A673 (cell line): ENCODE measurements at regions not wholly inside any gene's neighbourhood (a gene's known extent, or its start where the extent isn't known, plus 50 kb on each side); places are given as distances from the start of the nearest gene placed in this dataset.

Source experiments
- CTCF ChIP-seq: fragments of 300-800, 200-600 bp; sonication (generic); conservative IDR thresholded peaks from 2 replicates; pipeline ENCODE4 v1.5.1; 2017; ENCODE audit warnings: low read depth, mild to moderate bottlenecking, antibody characterized with exemption, low read length, moderate library complexity, mixed read lengths
- EZH2 ChIP-seq: fragments of 200-600 bp; sonication (generic); IDR thresholded peaks from 2 replicates; pipeline ENCODE4 v1.6.1; 2017; ENCODE audit warnings: borderline replicate concordance, low read depth, mild to moderate bottlenecking, mixed read lengths, antibody characterized with exemption, low read length; ENCODE audit not compliant: poor library complexity, severe bottlenecking

- no peak for TF ChIP-seq CTCF
- no peak for TF ChIP-seq EZH2
These were observed 602.6 kb downstream of the SEMA5A start for GRCh38 chr5:8943301-8943700.
